Activated naive CD4-positive, alpha-beta T cell treated with anti-CD3 and anti-CD28 coated beads, Interleukin-2, amount 50 U/mL, for 72 hours (primary cell): ENCODE measurements at regions not wholly inside any gene's neighbourhood (a gene's known extent, or its start where the extent isn't known, plus 50 kb on each side); places are given as distances from the start of the nearest gene placed in this dataset.
A peak's percentile ranks its signal among the peaks of the same experiment; 100 is the strongest.

Experiments
- ATAC-seq, 2 donors: fragments of 150-1000 bp; cut with Tn5 transposase; 2 replicates each; pipeline ENCODE4 v1.10.0; 2021; ENCODE audit warnings: mild to moderate bottlenecking in 2 of 2, moderate library complexity in 2 of 2
- DNase-seq, 2 donors: peaks; one replicate each; pipeline ENCODE4 v3.0.0; 2021 to 2022; ENCODE audit warnings: low spot score in 2 of 2
- H3K27ac Mint-ChIP-seq, 2 donors: one replicate each; pipeline ENCODE4 v1.8.0; 2022; ENCODE audit warnings: mild to moderate bottlenecking in 2 of 2, mixed read lengths in 2 of 2
- H3K36me3 Mint-ChIP-seq, 2 donors: one replicate each; pipeline ENCODE4 v1.8.0; 2022; ENCODE audit warnings: mixed read lengths in 2 of 2
- H3K9me3 Mint-ChIP-seq, 2 donors: one replicate each; pipeline ENCODE4 v1.8.0; 2022; ENCODE audit warnings: mixed read lengths in 2 of 2

- peaks cover 8 to 17% of the 10 kb centered on the region in 2 donors for H3K9me3 Mint-ChIP-seq
- DNase-seq (no peak), ATAC-seq (no peak)
- no peaks in the 10 kb centered on the region for H3K36me3 Mint-ChIP-seq
- no peak overlapping the region for H3K27ac Mint-ChIP-seq
These were observed 184.9 kb downstream of the TRIM36 start for GRCh38 chr5:114984796-114985195.

GRCh38 chr5:114981111-114981510 is 188.6 kb downstream of the TRIM36 start:
- no peak for ATAC-seq
- DNase-seq: no peak
- Mint-ChIP-seq H3K9me3 (peaks cover 12 to 17% of the 10 kb centered on the region in 2 donors), H3K36me3 (no peaks in the 10 kb centered on the region), H3K27ac (no peak overlapping the region)

GRCh38 chr5:114977979-114978573 is 191.6 kb downstream of the TRIM36 start:
- DNase-seq: no peak
- Mint-ChIP-seq H3K36me3 (no peaks in the 10 kb centered on the region), H3K9me3 (peaks cover 8 to 10% of the 10 kb centered on the region in 2 donors), H3K27ac (no peak overlapping the region)
- ATAC-seq: peak in 1 of 2 donors; percentile 77

GRCh38 chr5:114969482-114969881 is 200.2 kb downstream of the TRIM36 start:
- no peaks in the 10 kb centered on the region for H3K36me3 Mint-ChIP-seq
- H3K9me3 Mint-ChIP-seq: peaks cover 4% of the 10 kb centered on the region in 2 donors
- DNase-seq (no peak), ATAC-seq (no peak)
- H3K27ac Mint-ChIP-seq: no peak overlapping the region

GRCh38 chr5:114957384-114957783 is 212.3 kb downstream of the TRIM36 start:
- no peak overlapping the region for H3K27ac Mint-ChIP-seq
- ATAC-seq (no peak), DNase-seq (no peak)
- H3K36me3 Mint-ChIP-seq: no peaks in the 10 kb centered on the region
- H3K9me3 Mint-ChIP-seq: peaks cover 4 to 9% of the 10 kb centered on the region in 2 donors

GRCh38 chr5:114953565-114953964 is 216.1 kb downstream of the TRIM36 start:
- DNase-seq (no peak), ATAC-seq (no peak)
- no peak overlapping the region for H3K27ac Mint-ChIP-seq
- no peaks in the 10 kb centered on the region for H3K36me3 Mint-ChIP-seq
- H3K9me3 Mint-ChIP-seq: peaks cover 5 to 7% of the 10 kb centered on the region in 2 donors

GRCh38 chr5:114952876-114953275 is 216.8 kb downstream of the TRIM36 start:
- no peak for ATAC-seq
- DNase-seq: no peak
- no peak overlapping the region for H3K27ac Mint-ChIP-seq
- H3K36me3 Mint-ChIP-seq: no peaks in the 10 kb centered on the region
- H3K9me3 Mint-ChIP-seq: peaks cover 5 to 7% of the 10 kb centered on the region in 2 donors

- DNase-seq (no peak), ATAC-seq (no peak)
- no peaks in the 10 kb centered on the region for H3K36me3 Mint-ChIP-seq
- no peak overlapping the region for H3K27ac Mint-ChIP-seq
- H3K9me3 Mint-ChIP-seq: peaks cover 5 to 7% of the 10 kb centered on the region in 2 donors
These were observed 220.0 kb downstream of the TRIM36 start for GRCh38 chr5:114949756-114950155.

GRCh38 chr5:114948986-114949621 is 220.6 kb downstream of the TRIM36 start:
- Mint-ChIP-seq H3K27ac (no peak overlapping the region), H3K36me3 (no peaks in the 10 kb centered on the region), H3K9me3 (peaks cover 5 to 7% of the 10 kb centered on the region in 2 donors)
- DNase-seq (no peak), ATAC-seq (no peak)

- H3K36me3 Mint-ChIP-seq: no peaks in the 10 kb centered on the region
- H3K27ac Mint-ChIP-seq: no peak overlapping the region
- H3K9me3 Mint-ChIP-seq: peaks cover 5 to 7% of the 10 kb centered on the region in 2 donors
- no peak for DNase-seq
- ATAC-seq: no peak
These were observed 221.3 kb downstream of the TRIM36 start for GRCh38 chr5:114948363-114948762.

GRCh38 chr5:114940709-114941108 is 229.0 kb downstream of the TRIM36 start:
- DNase-seq (no peak), ATAC-seq (no peak)
- H3K36me3 Mint-ChIP-seq: peaks cover 6 to 12% of the 10 kb centered on the region in 2 donors
- H3K9me3 Mint-ChIP-seq: peaks cover 25 to 45% of the 10 kb centered on the region in 2 donors
- H3K27ac Mint-ChIP-seq: no peak overlapping the region

- peaks cover 17 to 25% of the 10 kb centered on the region in 2 donors for H3K9me3 Mint-ChIP-seq
- no peak for ATAC-seq
- DNase-seq: no peak
- H3K27ac Mint-ChIP-seq: no peak overlapping the region
- H3K36me3 Mint-ChIP-seq: peaks cover 6 to 7% of the 10 kb centered on the region in 2 donors
These were observed 234.2 kb downstream of the TRIM36 start for GRCh38 chr5:114935490-114935889.

GRCh38 chr5:114928644-114929462 is 240.9 kb downstream of the TRIM36 start:
- Mint-ChIP-seq H3K27ac (no peak overlapping the region), H3K36me3 (no peaks in the 10 kb centered on the region), H3K9me3 (peaks cover 0 to 1% of the 10 kb centered on the region in 2 donors)
- DNase-seq: no peak
- no peak for ATAC-seq

GRCh38 chr5:114924769-114925168 is 244.9 kb downstream of the TRIM36 start:
- no peaks in the 10 kb centered on the region for H3K36me3 Mint-ChIP-seq
- H3K9me3 Mint-ChIP-seq: peaks cover 10 to 16% of the 10 kb centered on the region in 2 donors
- H3K27ac Mint-ChIP-seq: no peak overlapping the region
- DNase-seq (no peak), ATAC-seq (no peak)

- DNase-seq (no peak), ATAC-seq (no peak)
- Mint-ChIP-seq H3K27ac (no peak overlapping the region), H3K36me3 (peaks cover 0 to 5% of the 10 kb centered on the region in 2 donors), H3K9me3 (peaks cover 16 to 23% of the 10 kb centered on the region in 2 donors)
These were observed 257.4 kb downstream of the TRIM36 start for GRCh38 chr5:114912189-114912920.

GRCh38 chr5:114910727-114911126 is 259.0 kb downstream of the TRIM36 start:
- ATAC-seq (no peak), DNase-seq (no peak)
- no peak overlapping the region for H3K27ac Mint-ChIP-seq

GRCh38 chr5:114909424-114909823 is 260.3 kb downstream of the TRIM36 start:
- DNase-seq: no peak
- H3K9me3 Mint-ChIP-seq: peaks cover 26 to 35% of the 10 kb centered on the region in 2 donors
- no peak for ATAC-seq
- no peak overlapping the region for H3K27ac Mint-ChIP-seq
- peaks cover 0 to 5% of the 10 kb centered on the region in 2 donors for H3K36me3 Mint-ChIP-seq

More at GRCh38 chr5:114910727-114911126, 259.0 kb downstream of the TRIM36 start:
- Mint-ChIP-seq H3K36me3 (peaks cover 0 to 5% of the 10 kb centered on the region in 2 donors), H3K9me3 (peaks cover 26 to 34% of the 10 kb centered on the region in 2 donors)
